ENCODE measurements at regions not wholly inside any gene's neighbourhood (a gene's known extent, or its start where the extent isn't known, plus 50 kb on each side); places are given as distances from the start of the nearest gene placed in this dataset.

GRCh38 chr15:87492321-87492720 lies 764.2 kb downstream of the NTRK3 start (continued):
- TF ChIP-seq, protein P1, sequence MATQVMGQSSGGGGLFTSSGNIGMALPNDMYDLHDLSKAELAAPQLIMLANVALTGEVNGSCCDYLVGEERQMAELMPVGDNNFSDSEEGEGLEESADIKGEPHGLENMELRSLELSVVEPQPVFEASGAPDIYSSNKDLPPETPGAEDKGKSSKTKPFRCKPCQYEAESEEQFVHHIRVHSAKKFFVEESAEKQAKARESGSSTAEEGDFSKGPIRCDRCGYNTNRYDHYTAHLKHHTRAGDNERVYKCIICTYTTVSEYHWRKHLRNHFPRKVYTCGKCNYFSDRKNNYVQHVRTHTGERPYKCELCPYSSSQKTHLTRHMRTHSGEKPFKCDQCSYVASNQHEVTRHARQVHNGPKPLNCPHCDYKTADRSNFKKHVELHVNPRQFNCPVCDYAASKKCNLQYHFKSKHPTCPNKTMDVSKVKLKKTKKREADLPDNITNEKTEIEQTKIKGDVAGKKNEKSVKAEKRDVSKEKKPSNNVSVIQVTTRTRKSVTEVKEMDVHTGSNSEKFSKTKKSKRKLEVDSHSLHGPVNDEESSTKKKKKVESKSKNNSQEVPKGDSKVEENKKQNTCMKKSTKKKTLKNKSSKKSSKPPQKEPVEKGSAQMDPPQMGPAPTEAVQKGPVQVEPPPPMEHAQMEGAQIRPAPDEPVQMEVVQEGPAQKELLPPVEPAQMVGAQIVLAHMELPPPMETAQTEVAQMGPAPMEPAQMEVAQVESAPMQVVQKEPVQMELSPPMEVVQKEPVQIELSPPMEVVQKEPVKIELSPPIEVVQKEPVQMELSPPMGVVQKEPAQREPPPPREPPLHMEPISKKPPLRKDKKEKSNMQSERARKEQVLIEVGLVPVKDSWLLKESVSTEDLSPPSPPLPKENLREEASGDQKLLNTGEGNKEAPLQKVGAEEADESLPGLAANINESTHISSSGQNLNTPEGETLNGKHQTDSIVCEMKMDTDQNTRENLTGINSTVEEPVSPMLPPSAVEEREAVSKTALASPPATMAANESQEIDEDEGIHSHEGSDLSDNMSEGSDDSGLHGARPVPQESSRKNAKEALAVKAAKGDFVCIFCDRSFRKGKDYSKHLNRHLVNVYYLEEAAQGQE (IDR thresholded peaks at IDR 0.05; ENCODE audit: unreplicated experiment) = no peak
- TF ChIP-seq JUNB (IDR thresholded peaks at IDR 0.05; ENCODE audit: unreplicated experiment) (no peak), NANOG (IDR thresholded peaks at IDR 0.05; ENCODE audit: borderline replicate concordance) (no peak), EZH2 (IDR thresholded peaks at IDR 0.05; ENCODE audit: low read depth, unreplicated experiment) (no peak), ZNF331 (CRISPR knock-in tag; IDR thresholded peaks at IDR 0.05; ENCODE audit: low read depth) (no peak), CREB1 (CRISPR knock-in tag; IDR thresholded peaks at IDR 0.05; ENCODE audit: low read depth) (no peak)

DNA sequence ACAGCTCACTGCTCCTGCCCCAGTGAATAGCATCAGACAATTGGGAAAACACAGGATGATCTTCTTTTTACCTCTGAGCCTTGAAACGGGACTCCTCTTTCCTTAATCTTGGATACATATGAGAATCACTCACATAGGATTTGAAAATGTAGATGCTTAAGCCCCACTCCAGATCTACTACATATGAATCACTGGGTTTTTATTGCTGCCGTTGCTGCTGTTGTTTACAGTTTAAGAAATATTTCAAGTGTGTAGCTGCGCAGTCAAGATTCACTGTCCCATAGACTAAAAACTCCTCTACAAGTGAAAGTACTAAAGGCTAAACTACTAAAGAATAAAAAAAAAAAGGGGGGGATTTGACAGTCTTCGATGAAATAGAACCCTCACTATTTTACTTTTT lies 765.9 kb downstream of the NTRK3 start:
- Histone ChIP-seq H3K4me3 (no peak overlapping the region), H3K27me3 (ENCODE audit: insufficient read depth) (no peaks in the 10 kb centered on the region), H3K27ac (ENCODE audit: low read depth) (no peak overlapping the region), H3K4me2 (no peak overlapping the region), H4K20me1 (replicated peaks; ENCODE audit: insufficient read depth) (no peaks in the 10 kb centered on the region), H3K9me2 (ENCODE audit: insufficient read depth) (0 out of 2 replicates have a peak, but pooled peaks cover 5% of the 10 kb centered on the region), H3K36me3 (ENCODE audit: insufficient read depth) (no peaks in the 10 kb centered on the region), H3K4me1 (ENCODE audit: insufficient read depth) (no peaks in the 10 kb centered on the region), H3K79me2 (replicated peaks; ENCODE audit: insufficient read depth) (no peaks in the 10 kb centered on the region), H3F3A (replicated peaks; ENCODE audit: low read depth) (no peaks in the 10 kb centered on the region), H2AFZ (no peak overlapping the region)
- Mint-ChIP-seq H3K27ac (no peak overlapping the region), H3K36me3 (ENCODE audit: low read depth) (no peaks in the 10 kb centered on the region), H3K4me1 (no peaks in the 10 kb centered on the region), H3K4me3 (no peak overlapping the region), H3K9me3 (no peaks in the 10 kb centered on the region; the same call in 2 of the 3 replicates), H3K27me3 (ENCODE audit: insufficient read depth, low read depth, poor library complexity) (peaks cover 2% of the 10 kb centered on the region)
- ATAC-seq (no peak), DNase-seq (ENCODE audit: low spot score) (no peak)
- TF ChIP-seq ZNF114 (CRISPR knock-in tag; IDR thresholded peaks at IDR 0.05) = no peak
- no peak for TF ChIP-seq EZH2 (IDR thresholded peaks at IDR 0.05; ENCODE audit: low read depth, unreplicated experiment)
- no peak for TF ChIP-seq NANOG (IDR thresholded peaks at IDR 0.05; ENCODE audit: borderline replicate concordance)
- TF ChIP-seq, protein P2, sequence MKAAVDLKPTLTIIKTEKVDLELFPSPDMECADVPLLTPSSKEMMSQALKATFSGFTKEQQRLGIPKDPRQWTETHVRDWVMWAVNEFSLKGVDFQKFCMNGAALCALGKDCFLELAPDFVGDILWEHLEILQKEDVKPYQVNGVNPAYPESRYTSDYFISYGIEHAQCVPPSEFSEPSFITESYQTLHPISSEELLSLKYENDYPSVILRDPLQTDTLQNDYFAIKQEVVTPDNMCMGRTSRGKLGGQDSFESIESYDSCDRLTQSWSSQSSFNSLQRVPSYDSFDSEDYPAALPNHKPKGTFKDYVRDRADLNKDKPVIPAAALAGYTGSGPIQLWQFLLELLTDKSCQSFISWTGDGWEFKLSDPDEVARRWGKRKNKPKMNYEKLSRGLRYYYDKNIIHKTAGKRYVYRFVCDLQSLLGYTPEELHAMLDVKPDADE (IDR thresholded peaks at IDR 0.05) = no peak
- no peak for TF ChIP-seq CTCF (conservative IDR thresholded peaks at IDR 0.05; ENCODE audit: low read depth in 2 of 2)
- no peak for TF ChIP-seq STAT1 (IDR thresholded peaks at IDR 0.05; ENCODE audit: unreplicated experiment)
